SK-N-SH (cell line): ENCODE measurements at regions not wholly inside any gene's neighbourhood (a gene's known extent, or its start where the extent isn't known, plus 50 kb on each side); places are given as distances from the start of the nearest gene placed in this dataset.

Experiments used
- CTCF ChIP-seq: fragments of 200-600 bp; sonication (generic); IDR thresholded peaks from 2 replicates; pipeline ENCODE4 v1.6.1; 2017; ENCODE audit warnings: antibody characterized with exemption, mild to moderate bottlenecking, moderate library complexity
- EZH2phosphoT487 ChIP-seq: fragments of 200-600 bp; sonication (generic); IDR thresholded peaks from 2 replicates; pipeline ENCODE4 v1.6.1; 2017; ENCODE audit warnings: low read depth, mixed run types, mild to moderate bottlenecking, antibody characterized with exemption, moderate library complexity, borderline replicate concordance

DNA sequence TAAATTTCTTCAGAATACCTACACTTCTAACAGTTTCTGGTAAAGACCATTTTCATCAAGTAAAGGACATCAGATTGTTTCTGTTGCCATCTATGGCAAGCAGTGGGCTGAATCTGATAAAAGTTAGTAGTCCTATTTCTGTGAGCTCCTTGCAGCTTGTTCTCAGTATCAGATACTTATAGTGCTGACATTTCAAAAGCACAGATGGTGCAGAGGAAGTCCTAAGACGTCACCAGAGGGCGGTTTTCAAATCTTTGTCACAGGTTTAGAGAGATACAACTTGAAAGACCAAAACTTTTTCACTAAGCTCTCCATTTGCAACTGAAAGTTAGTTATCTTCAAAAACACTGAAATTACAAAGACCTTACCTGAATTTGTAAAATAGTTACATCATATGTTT lies 719.8 kb downstream of the SLITRK1 start:
- TF ChIP-seq CTCF (no peak), EZH2phosphoT487 (no peak)
